HT1080 (cell line): ENCODE measurements at regions not wholly inside any gene's neighbourhood (a gene's known extent, or its start where the extent isn't known, plus 50 kb on each side); places are given as distances from the start of the nearest gene placed in this dataset.
"Not testable (repeated sequence)": the region's sequence is repeated elsewhere in the genome, so short reads cannot be mapped to it uniquely, and the experiment has no call there.

Experiments
- DNase-seq: peaks from one replicate; pipeline ENCODE4 v3.0.0-alpha.2; 2015; ENCODE audit warnings: low read depth

- no peak for DNase-seq
These were observed 142.6 kb upstream of the ALKAL2 start for GRCh38 chr2:430291-431040.

- no peak for DNase-seq
These were observed 141.8 kb upstream of the ALKAL2 start for GRCh38 chr2:429575-430254.

- DNase-seq, result no peak
These were observed 141.3 kb upstream of the ALKAL2 start for GRCh38 chr2:429142-429541.

- DNase-seq, result no peak
These were observed 140.7 kb upstream of the ALKAL2 start for GRCh38 chr2:428591-428990.

GRCh38 chr2:426696-427095 is 138.8 kb upstream of the ALKAL2 start:
- not testable (repeated sequence) for DNase-seq

- DNase-seq, result no peak
These were observed 138.1 kb upstream of the ALKAL2 start for GRCh38 chr2:425947-426346.

DNA sequence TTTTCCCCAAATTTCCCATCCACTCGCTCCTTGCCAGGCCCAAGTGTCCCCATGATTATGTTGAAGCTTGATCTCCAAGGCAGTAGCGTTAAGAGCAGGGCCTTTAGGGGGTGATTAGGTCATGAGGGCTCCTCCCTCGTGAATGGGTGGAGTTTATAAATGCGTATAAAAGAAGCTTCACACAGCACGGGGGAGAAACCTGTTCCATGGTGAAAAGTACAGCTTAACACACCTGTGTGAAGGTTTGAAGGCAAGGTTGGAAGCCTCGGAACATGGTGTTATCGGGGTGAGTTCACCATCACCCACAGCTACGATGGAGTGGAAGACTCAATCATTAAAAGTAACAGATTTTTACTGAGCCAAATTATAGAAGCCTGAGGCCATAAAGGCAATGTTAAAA is 137.4 kb upstream of the ALKAL2 start:
- DNase-seq, result no peak

DNA sequence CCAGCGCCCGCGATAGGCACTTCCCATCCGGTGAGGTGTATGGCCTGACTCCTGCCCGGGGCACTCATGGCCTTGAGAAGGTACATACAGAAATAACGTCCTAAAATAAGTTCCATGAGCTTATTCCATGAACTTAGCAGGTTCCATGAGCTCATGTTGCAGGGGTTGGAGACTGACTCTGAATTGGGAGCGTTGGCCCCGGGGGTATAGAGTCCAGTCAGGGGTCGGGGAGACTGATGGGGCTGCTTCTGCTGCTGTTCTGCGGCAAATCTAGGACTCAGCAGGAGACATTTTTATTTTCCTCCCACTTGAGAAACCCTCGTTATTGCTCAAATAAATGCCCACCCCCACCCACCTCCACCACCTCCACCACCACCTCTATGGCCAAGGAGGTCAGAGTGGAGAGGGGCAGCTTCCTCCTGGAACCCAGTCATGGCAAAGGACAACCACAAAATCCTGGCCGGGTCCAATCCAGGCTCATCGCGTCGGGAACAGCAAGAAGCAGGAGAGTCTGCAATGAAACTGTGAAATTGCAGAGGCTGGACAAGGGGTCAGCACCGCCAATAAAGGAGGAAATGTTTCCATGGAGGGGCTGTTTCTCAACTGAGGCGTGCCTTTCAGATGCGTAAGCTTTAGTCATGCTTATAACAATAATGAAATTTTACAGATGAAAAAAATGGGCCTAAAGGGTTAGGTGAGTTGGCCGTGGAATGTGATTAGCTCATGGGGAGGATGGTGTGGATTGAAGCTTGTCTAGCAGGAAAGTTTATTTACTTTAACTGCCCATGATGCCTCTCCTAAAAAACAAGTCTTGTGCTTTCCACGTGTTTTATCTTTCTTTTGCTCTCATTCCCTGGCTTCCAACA is 136.6 kb upstream of the ALKAL2 start:
- peak; percentile 91 for DNase-seq

DNA sequence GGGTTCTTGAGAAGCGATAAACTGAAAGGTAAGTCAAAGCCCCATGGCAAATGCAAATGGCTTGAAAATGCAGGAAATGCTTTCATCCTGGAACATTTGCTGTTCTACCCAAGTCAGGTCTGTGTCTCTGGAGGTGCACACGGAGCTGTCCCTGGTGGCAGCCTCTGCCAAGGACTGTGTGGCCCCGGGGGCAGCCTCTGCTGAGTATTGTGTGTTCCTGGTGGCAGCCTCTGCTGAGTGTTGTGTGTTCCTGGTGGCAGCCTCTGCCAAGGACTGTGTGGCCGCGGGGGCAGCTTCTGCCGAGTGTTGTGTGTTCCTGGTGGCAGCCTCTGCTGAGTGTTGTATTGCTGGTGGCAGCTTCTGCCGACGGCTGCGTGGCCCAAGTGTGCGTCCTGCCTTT is 135.6 kb upstream of the ALKAL2 start:
- no peak for DNase-seq

GRCh38 chr2:422676-423435 is 135.0 kb upstream of the ALKAL2 start:
- peak; percentile 38 for DNase-seq

DNA sequence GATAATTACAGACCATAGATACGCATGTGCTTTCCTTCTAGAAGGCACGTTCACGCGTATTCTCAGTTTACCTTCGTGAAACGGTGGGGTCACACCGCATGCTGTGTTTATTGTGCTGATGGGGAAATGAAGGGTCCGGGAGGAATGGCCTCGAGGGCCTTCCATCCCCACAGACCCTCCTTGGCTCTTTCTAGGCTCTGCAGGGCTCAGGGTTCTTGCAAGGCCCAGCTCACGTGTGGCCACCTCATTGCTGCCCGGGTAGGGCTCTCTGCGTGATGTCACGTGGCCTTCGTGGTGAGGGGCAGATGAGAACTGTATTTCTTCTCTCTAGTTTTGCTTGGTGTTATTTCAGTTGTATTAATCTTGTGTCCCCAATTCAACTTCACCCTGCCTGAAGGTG is 133.5 kb upstream of the ALKAL2 start:
- DNase-seq, result no peak

- no peak for DNase-seq
These were observed 131.9 kb upstream of the ALKAL2 start for GRCh38 chr2:419687-420317.

GRCh38 chr2:417662-418061 is 129.8 kb upstream of the ALKAL2 start:
- no peak for DNase-seq

- no peak for DNase-seq
These were observed 129.1 kb upstream of the ALKAL2 start for GRCh38 chr2:417006-417405.

GRCh38 chr2:415986-416610 is 128.2 kb upstream of the ALKAL2 start:
- no peak for DNase-seq

DNA sequence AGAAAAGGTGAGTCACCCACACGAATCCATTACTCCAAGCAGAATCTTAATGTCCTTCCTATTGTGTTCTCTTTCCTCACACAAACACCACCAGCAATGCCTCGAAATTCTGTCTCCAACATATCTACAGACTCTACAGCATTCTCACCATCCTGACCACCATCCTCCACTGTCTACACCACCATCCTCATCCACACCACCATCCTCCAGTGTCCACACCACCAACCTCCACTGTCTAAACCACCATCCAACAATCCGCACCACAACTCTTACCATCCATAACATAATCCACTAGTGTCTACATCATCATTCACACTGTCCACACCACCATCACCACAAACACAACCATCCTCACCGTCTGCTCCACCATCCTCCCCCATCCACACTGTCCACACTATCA is 121.6 kb upstream of the ALKAL2 start:
- DNase-seq, result no peak

DNA sequence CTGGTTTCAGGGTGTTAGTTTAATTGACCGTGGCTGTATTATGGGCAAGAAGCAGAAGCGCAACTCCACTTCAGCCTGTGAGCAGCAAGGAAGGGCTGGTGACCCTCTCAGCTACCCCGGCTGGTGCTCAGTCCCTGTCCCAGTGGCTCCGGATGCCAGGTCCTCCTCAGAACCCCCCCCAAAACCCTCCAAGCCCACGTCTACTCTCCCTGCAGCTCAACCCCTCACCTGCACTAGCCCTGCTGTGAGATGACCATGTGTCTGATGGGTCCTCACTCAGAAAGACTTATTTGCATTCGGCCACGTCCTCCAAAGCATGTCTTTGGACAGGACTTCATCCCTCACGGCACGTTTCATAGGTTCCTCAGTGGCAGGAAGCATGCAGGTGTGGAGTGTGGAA is 119.7 kb upstream of the ALKAL2 start:
- no peak for DNase-seq

- DNase-seq, result no peak
These were observed 119.0 kb upstream of the ALKAL2 start for GRCh38 chr2:406876-407275.

DNA sequence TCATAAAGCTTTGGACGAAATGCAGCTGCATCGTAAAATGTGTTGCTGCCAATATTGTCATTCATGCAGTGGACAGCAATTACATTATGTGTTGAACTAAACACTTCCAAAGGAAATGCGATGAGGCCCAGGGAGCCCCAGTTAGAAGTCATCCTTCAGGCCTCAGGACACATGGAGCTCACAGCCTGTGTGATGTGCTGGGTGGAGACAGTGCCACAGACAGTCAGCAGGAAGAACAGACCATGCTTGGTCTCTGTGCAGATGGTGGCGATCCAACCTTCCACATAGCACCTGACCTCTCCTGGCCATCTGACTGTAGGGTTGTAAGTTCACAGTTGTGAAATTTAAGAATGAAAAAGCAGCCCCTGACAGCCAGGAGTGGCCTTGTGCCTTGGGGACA is 118.3 kb upstream of the ALKAL2 start:
- no peak for DNase-seq

- no peak for DNase-seq
These were observed 116.7 kb upstream of the ALKAL2 start for GRCh38 chr2:404581-404980.

DNA sequence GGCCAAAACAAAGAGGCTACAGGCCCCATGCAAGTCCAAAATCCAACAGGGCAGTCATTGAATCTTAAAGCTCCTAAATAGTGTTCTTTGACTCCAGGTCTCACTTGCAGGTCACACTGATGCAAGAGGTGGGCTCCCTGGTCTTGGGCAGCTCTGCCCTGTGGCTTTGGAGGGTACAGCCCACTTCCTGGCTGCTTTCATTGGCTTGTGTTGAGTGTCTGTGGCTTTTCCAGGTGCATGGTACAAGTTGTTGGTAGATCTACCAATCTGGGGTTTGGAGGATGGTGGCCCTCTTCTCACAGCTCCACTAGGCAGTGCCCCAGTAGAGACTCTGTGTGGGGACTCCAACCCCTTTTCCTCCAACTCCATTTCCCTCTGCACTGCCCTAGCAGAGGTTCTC is 115.8 kb upstream of the ALKAL2 start:
- DNase-seq, result no peak
